Activated T-cell treated with anti-CD3 and anti-CD28 coated beads, Interleukin-2, amount 50 U/mL, for 4 hours (primary cell): ENCODE measurements at regions not wholly inside any gene's neighbourhood (a gene's known extent, or its start where the extent isn't known, plus 50 kb on each side); places are given as distances from the start of the nearest gene placed in this dataset.
"Not testable (repeated sequence)": the region's sequence is repeated elsewhere in the genome, so short reads cannot be mapped to it uniquely, and the experiment has no call there.

Experiments
- ATAC-seq, 2 donors: fragments of 200-7000 bp; cut with Tn5 transposase; one replicate each; pipeline ENCODE4 v1.10.0; 2021
- DNase-seq: peaks from one replicate; pipeline ENCODE4 v3.0.0-alpha.2; 2020
- H3K27me3 Mint-ChIP-seq: one replicate; pipeline ENCODE4 v1.8.0; 2021; ENCODE audit warnings: low read depth, mixed read lengths
- H3K36me3 Mint-ChIP-seq: one replicate; pipeline ENCODE4 v1.8.0; 2022; ENCODE audit warnings: mixed read lengths; ENCODE audit not compliant: insufficient read depth
- H3K4me1 Mint-ChIP-seq: one replicate; pipeline ENCODE4 v1.8.0; 2021; ENCODE audit warnings: low read depth, mixed read lengths
- H3K4me3 Mint-ChIP-seq: one replicate; pipeline ENCODE4 v1.8.0; 2021; ENCODE audit warnings: mild to moderate bottlenecking, moderate library complexity, mixed read lengths
- H3K9me3 Mint-ChIP-seq: one replicate; pipeline ENCODE4 v1.8.0; 2021; ENCODE audit warnings: mixed read lengths

DNA sequence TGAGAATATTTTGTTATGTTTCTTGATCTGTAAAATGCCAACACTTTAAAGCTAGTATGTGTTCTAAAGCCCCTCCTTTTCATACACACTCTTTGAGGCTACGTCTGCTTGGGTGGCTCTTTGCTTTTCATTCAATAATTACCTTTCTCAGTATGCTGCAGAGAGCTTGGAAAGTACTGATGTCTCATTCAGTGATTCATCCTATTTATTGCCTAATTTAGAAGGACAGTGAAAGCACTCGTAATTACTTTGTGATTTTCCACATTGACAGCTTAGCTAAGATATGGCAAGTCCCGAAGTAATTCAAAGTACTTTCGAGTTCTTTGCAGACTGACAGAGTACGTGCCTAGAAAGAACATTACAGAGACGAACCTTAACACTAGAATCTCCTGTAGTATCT lies 57.2 kb downstream of the BMP15 start:
- no peaks in the 10 kb centered on the region for H3K27me3 Mint-ChIP-seq
- no peaks in the 10 kb centered on the region for H3K9me3 Mint-ChIP-seq
- ATAC-seq (no peak), DNase-seq (no peak)
- no peak overlapping the region for H3K4me3 Mint-ChIP-seq
- H3K4me1 Mint-ChIP-seq: no peaks in the 10 kb centered on the region
- H3K36me3 Mint-ChIP-seq: no peaks in the 10 kb centered on the region

DNA sequence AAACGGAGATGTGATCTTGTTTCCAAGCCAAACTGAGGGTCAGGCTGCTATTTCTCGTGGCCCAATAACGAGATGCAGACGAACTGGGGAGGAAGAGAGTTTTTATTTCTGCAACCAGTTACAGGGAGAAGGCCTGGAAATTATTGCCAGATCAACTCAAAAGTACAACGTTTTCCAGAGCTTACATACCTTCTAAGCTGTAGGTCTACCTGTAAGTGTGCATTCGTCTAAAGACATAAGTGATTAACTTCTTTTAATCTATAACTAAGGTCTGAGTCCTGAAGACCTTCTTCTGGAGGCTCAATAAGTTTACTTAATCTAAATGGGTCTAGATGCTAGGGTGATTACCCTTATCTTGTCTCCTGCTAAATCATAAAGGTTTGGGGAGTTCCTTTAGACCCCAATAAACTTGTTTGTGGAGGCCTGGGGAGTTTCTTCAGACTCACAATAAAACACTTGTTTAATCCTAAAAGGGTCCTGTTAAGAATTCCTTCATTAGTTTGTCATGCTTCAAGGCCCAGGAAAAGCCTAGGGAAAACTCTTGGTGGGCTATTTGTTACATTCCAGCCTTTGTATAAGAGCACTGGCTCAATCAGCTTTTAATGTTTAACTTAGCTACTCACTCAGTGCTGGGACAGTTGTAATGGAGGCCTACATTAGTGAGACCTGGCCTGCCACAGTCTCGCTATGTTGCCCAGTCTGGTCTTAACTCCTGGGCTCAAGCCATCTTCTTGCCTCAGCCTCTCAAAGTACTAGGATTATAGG lies 58.5 kb downstream of the BMP15 start:
- H3K36me3 Mint-ChIP-seq, H3K4me3 Mint-ChIP-seq, H3K4me1 Mint-ChIP-seq, H3K27me3 Mint-ChIP-seq, ATAC-seq, H3K9me3 Mint-ChIP-seq, DNase-seq: not testable (repeated sequence)

DNA sequence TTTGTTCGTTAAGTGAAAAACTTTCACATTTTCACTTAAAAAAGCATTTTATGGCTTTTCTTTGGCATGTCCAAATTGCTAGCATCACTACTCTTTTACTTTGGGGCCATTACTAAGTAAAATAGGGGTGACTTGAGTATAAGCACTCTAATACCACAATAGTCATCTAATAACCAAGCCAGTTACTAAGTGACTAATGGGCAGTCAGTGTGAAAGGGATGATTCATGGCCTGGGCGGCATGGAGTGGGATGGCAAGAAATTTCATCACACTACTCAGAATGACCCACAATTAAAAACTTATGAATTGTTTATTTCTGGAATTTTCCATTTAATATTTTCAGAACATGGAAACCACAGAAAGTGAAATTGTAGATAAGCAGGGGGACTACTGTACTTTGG lies 60.9 kb downstream of the BMP15 start:
- H3K27me3 Mint-ChIP-seq: no peaks in the 10 kb centered on the region
- no peak overlapping the region for H3K4me3 Mint-ChIP-seq
- no peak for DNase-seq
- H3K36me3 Mint-ChIP-seq: no peaks in the 10 kb centered on the region
- no peak for ATAC-seq
- no peaks in the 10 kb centered on the region for H3K9me3 Mint-ChIP-seq
- no peaks in the 10 kb centered on the region for H3K4me1 Mint-ChIP-seq

DNA sequence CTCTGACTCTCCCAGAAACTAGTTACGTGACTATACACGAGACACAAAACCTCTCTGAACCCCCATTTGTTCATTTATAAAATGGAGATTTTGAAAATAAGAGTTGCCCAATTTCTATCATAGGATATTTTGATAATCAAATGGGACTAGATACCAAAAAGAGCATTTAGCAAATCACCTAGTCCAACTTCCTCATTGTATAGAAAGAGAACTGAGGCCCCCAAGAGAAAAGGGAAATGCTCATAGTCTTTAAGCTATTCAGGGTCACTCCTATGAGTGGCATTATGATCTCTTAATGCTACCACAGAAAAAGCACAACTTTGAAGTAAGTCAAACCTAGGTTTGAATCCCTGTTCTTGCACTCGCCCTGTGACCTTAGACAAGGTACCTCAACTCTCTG lies 62.7 kb downstream of the BMP15 start:
- no peaks in the 10 kb centered on the region for H3K4me1 Mint-ChIP-seq
- H3K9me3 Mint-ChIP-seq: no peaks in the 10 kb centered on the region
- no peaks in the 10 kb centered on the region for H3K36me3 Mint-ChIP-seq
- DNase-seq: no peak
- no peak overlapping the region for H3K4me3 Mint-ChIP-seq
- H3K27me3 Mint-ChIP-seq: no peaks in the 10 kb centered on the region
- no peak for ATAC-seq

DNA sequence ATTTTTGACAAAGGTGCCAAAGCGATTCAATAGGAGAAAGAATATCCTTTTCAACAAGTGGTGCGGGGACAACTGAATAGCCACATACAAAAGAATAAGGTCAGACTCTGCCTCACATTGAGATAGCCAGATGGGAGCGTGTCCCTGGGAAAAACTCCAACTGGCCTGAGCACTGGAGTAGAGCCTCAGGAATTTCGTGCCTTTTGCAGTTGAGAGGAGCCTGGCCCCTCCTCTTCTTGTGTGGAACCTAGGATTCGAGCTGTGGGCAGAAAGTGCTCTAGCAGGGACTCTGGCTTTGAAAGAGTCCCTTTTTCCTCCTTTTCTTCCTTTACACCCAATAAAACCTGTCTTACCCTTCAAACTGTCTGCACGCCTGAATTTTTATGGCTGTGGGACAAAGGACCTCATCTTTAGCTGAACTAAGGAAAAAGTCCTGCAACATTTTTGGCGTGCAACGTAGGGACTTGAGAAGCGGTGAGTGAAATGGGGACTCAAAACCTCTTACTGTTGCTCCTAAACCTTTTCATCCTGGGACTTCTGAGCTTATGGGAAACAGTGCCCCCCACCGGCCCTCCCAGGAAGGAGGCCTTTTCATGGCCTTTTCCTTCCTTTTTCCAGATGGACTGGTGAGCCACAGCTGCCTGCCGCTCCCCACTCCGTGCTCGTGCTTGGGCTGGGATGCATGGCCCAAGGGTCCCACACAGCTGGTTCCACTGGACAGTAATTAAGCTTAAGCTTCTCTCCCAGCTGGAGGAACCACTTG lies 68.6 kb downstream of the BMP15 start:
- no peaks in the 10 kb centered on the region for H3K27me3 Mint-ChIP-seq
- no peaks in the 10 kb centered on the region for H3K4me1 Mint-ChIP-seq
- no peaks in the 10 kb centered on the region for H3K9me3 Mint-ChIP-seq
- H3K36me3 Mint-ChIP-seq: no peaks in the 10 kb centered on the region
- DNase-seq: no peak
- no peak for ATAC-seq
- no peak overlapping the region for H3K4me3 Mint-ChIP-seq

DNA sequence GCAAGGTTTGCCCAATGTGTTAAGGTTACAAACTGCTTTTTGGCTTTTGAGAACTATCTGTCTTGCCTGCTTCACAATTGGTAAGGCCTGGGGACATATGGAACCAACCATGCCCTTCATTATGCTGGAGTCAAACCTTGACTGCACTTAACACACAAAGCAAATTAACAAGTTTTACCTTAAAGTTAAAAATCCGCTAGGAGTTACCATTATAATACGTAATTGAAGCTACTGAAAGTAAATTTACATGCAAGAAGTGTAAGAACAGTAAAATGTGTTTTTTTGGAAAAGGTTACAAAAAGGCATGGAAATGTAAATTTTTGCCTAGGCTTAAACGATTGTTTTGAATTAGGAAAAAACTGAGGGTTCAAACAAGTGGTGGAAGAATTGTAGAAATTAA lies 69.7 kb downstream of the BMP15 start:
- Mint-ChIP-seq H3K36me3 (no peaks in the 10 kb centered on the region), H3K27me3 (no peaks in the 10 kb centered on the region), H3K4me3 (no peak overlapping the region)

DNA sequence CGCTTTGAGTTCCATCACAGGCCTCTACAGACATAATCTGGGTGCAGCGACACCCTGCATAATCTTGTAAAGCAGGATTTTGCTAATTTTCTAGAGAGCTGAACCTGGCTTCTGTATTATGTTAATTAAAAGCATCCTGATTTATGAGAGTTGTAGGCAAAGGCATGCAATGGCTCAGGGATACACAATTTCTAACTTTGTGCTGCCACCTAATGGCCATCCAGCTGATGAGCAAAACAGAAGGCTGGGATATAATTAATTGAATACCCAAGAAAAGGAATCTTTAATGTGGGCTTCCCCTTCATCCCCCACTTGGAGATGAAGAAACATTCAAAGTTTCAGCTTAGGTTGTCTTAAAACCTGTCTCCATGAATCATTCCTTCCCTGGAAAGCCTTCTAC lies 78.1 kb downstream of the BMP15 start:
- Mint-ChIP-seq H3K36me3 (no peaks in the 10 kb centered on the region), H3K4me1 (no peaks in the 10 kb centered on the region), H3K27me3 (peaks cover 4% of the 10 kb centered on the region), H3K4me3 (no peak overlapping the region), H3K9me3 (no peaks in the 10 kb centered on the region)
- no peak for ATAC-seq
- DNase-seq: no peak

More for the DNA sequence above, 69.7 kb downstream of the BMP15 start:
- no peak for ATAC-seq
- Mint-ChIP-seq H3K9me3 (no peaks in the 10 kb centered on the region), H3K4me1 (no peaks in the 10 kb centered on the region)
- no peak for DNase-seq

DNA sequence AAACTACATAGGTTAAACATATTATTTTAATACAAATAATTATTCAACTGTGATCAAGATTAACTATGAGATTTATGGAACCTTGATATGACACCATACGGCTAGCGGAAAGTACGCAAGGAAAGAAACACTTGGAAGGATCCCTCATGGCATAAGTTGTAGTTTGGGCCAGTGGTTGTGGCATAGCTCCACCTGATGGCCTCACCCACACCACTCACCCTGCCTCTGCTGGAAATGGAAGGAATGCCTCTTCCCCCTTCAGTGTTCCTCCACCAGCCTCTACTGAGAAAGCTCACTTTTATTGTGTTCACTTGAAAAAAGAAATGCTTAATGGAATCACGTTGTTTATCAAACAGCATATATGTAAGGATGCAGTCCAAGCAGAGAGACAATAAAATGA lies 86.4 kb downstream of the BMP15 start:
- Mint-ChIP-seq H3K36me3 (no peaks in the 10 kb centered on the region), H3K27me3 (no peaks in the 10 kb centered on the region), H3K9me3 (no peaks in the 10 kb centered on the region), H3K4me3 (no peak overlapping the region), H3K4me1 (no peaks in the 10 kb centered on the region)
- ATAC-seq (no peak), DNase-seq (no peak)

DNA sequence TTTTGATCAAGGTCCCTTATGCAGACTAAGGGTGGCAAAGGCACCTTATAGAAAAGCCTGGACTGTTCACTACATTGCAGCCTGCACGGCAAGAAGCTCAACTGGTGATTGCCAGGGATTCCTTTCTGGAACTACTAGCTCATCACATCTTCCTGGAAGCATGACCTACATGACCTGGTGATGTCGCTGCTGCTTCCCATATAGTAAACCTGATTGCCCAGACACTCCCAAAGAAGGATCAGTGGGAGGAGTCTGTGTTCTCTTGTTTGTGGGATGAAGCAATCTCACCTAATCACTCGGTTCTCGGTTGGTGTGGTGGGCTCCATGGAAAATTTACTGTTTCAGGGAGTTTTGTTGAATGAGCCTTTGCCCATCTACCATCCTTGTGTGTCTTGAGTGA lies 89.8 kb downstream of the BMP15 start:
- not testable (repeated sequence) for ATAC-seq, H3K4me1 Mint-ChIP-seq, H3K4me3 Mint-ChIP-seq, H3K36me3 Mint-ChIP-seq, H3K9me3 Mint-ChIP-seq, DNase-seq, H3K27me3 Mint-ChIP-seq

DNA sequence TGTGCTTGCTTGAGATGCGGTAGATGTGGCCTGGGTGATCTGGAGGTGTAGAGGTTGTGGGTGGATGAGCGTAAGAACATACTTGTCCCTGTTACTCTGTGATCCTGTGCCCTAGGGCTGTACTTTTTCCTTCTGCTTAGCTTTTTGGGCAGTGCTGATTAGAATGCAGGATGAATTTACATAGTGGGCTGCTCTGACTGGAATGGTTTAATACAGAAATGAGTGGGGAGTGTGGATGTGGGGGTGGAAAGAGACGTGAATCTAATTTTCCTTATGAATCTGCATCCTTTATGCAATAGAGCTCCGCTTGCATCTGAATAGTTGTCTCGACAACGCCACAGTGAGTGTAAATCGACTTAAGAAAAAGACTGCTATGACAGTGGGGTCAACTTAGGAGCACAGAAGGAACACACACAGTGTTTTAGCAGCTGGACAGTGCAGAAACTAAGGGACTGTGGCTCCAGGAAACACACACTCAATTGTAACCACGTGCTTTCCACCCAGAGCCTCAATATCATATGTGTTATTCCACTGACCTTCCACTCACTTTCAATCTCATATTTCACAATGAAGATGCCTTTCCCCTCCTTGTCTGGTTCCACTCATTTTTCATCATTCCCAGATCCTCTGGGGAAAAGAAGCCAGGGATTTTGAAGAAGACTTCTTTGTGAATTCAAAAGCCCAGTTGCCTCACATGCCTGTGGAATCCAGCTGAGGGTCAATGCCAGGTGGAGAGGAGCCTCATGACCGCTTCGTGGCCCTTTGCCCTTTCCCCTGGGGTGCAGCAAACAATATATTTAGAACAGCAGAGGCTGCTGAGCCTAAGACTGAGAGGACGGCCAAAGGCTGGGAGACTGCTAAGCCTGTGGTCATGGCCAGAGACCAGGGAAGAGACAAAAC lies 91.4 kb downstream of the BMP15 start:
- not testable (repeated sequence) for H3K27me3 Mint-ChIP-seq, ATAC-seq, H3K9me3 Mint-ChIP-seq, DNase-seq, H3K4me1 Mint-ChIP-seq, H3K36me3 Mint-ChIP-seq, H3K4me3 Mint-ChIP-seq

DNA sequence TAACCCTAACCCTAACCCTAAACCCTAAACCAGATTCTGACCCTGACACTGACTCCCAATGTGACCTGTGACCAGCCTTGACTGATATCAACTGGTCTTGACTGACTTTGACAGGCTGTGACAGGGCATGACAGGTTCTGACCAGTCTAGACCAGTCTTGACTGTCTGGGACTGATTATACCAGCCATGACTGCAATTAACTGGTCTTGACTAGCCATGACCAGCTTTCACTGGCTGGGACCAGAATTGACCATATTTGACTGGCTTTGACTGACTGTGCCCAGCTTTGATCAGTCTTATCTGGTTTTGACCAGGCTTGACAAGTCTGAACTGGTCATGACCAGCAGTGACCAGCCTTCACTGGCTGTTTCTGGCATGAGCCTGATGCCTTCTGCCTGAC lies 95.5 kb downstream of the BMP15 start:
- ATAC-seq (no peak), DNase-seq (no peak)
- Mint-ChIP-seq H3K4me1 (no peaks in the 10 kb centered on the region), H3K4me3 (no peak overlapping the region), H3K27me3 (peaks cover 2% of the 10 kb centered on the region), H3K9me3 (no peaks in the 10 kb centered on the region), H3K36me3 (no peaks in the 10 kb centered on the region)

DNA sequence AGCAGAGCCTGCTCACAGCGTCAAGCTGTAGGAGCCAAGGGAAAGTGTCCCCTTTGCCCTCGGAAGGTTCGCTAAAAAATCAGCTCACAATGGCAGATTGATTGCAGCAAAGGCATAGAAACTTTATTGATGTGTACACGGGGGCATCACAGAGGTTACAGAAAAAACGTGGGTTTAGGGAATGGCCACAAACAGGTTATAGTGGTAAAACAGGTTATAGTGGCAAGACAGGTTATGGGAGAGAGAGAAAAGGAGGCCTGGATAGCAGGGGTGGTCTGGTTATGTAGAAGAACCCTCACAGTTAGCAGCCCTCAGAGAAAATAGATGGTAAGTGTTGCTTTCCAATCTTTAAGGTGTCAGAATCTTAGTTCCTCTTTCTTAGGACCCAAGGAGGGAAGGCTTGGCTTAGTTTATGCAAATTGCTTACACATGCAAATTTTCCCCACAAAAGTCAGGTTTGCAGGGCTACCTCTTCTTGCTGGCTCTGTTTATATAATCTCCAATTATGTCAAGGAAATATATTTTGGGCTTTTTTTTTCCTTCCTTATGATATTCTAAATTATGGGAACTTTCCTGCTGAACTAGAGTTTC lies 113.7 kb downstream of the BMP15 start:
- H3K27me3 Mint-ChIP-seq: peaks cover 3% of the 10 kb centered on the region
- DNase-seq: no peak
- H3K9me3 Mint-ChIP-seq: no peaks in the 10 kb centered on the region
- no peaks in the 10 kb centered on the region for H3K36me3 Mint-ChIP-seq
- no peak overlapping the region for H3K4me3 Mint-ChIP-seq
- H3K4me1 Mint-ChIP-seq: no peaks in the 10 kb centered on the region
- no peak for ATAC-seq

DNA sequence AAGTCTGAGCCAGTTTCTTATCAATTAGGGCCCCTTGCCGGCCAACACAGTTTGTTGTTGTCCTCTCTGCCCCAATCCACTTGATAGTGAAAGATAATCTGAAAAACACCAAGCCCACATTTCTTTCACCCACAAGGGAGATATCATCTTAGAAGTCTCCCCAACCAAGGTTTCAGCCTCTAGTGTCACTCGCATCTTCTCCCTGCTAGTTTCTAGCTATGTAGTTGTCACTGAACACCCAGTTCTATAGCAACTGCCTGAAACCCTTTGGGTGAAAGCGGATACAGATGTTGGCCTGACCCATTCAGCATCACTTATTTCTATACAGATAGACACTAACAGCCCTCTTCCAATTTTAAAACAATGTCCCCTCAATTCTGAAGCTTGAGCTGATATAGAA lies 116.3 kb downstream of the BMP15 start:
- H3K4me3 Mint-ChIP-seq: no peak overlapping the region
- H3K27me3 Mint-ChIP-seq: peaks cover 3% of the 10 kb centered on the region
- H3K4me1 Mint-ChIP-seq: no peaks in the 10 kb centered on the region
- H3K36me3 Mint-ChIP-seq: no peaks in the 10 kb centered on the region
- H3K9me3 Mint-ChIP-seq: no peaks in the 10 kb centered on the region
- ATAC-seq (no peak), DNase-seq (no peak)

DNA sequence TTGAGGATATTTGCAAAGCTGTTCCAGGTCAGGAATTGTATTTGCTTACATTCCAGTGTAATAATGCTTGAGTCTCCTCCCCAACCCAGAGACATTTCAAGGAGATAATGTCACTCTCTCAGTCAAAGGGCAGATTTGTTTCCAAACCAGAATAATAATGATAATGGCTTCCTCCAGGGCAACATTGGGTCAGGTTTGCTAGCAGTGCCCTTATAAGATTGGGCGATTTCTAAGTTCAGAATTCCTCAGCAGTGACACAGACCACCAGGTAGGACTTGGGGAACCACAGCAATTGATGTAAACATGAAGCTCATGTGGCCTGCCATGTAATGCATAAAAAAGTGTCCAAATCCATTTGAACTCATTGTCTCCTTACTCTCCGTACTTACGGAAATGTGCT lies 125.2 kb downstream of the BMP15 start:
- no peak overlapping the region for H3K4me3 Mint-ChIP-seq
- H3K9me3 Mint-ChIP-seq: no peaks in the 10 kb centered on the region
- no peaks in the 10 kb centered on the region for H3K36me3 Mint-ChIP-seq
- DNase-seq: no peak
- H3K27me3 Mint-ChIP-seq: no peaks in the 10 kb centered on the region
- no peak for ATAC-seq
- H3K4me1 Mint-ChIP-seq: no peaks in the 10 kb centered on the region
